ENCODE measurements at regions not wholly inside any gene's neighbourhood (a gene's known extent, or its start where the extent isn't known, plus 50 kb on each side); places are given as distances from the start of the nearest gene placed in this dataset.

DNA sequence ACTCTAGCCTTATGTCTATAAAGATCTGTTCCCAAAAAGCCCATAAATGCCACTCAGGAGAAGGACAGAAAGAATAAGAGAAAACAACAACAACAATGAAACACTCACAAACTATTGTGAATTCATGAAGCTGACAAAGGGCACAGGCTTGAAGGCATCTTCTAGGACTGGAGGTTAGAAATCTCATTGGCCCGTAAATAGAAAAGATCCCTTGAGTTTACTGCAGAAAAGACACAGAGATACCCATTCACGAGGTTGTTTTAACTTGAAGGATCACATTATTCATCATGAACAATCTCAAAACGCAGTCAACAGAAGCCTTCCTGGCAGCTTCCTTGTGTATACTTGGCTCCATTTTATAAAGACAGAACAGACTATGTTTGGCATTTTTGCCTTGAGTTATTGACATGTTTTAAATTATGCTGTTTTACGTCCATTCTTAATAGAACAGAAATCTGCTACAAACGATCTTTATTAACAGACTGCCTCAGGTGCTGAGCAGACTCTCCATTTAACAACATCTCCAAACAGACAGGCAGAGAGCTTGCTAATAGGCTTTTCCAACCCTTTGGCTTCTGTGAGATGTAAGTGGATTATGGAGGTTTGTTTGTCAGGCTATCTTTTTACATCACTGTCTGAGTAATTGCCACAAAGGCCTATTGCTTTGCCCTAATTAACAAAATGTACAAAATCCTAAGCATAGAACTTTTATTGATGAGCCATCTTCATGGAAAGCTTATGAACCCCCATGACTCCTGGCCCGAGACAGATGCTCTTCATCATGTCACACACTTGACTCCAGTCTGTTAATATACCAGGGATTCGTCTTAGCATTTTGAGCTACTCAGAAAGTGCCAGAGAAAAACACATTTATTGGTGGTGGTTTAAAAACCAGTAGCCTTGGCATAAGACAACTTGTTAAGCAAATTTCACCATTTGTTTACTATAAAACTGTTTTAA, 735.3 kb upstream of the ZNF608 start:
- H3K27me3 ChIP-seq = no peaks in the 10 kb centered on the region
- TF ChIP-seq, protein P1, sequence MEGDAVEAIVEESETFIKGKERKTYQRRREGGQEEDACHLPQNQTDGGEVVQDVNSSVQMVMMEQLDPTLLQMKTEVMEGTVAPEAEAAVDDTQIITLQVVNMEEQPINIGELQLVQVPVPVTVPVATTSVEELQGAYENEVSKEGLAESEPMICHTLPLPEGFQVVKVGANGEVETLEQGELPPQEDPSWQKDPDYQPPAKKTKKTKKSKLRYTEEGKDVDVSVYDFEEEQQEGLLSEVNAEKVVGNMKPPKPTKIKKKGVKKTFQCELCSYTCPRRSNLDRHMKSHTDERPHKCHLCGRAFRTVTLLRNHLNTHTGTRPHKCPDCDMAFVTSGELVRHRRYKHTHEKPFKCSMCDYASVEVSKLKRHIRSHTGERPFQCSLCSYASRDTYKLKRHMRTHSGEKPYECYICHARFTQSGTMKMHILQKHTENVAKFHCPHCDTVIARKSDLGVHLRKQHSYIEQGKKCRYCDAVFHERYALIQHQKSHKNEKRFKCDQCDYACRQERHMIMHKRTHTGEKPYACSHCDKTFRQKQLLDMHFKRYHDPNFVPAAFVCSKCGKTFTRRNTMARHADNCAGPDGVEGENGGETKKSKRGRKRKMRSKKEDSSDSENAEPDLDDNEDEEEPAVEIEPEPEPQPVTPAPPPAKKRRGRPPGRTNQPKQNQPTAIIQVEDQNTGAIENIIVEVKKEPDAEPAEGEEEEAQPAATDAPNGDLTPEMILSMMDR (IDR thresholded peaks at IDR 0.05; ENCODE audit: low read depth, low read length) = no peak
- peak; percentile 52 for DNase-seq
- no peak overlapping the region for H3K4me3 ChIP-seq (ENCODE audit: low read depth, low read length)
- H3K4me1 ChIP-seq = peaks cover 50% of the 10 kb centered on the region
- no peaks in the 10 kb centered on the region for H3K36me3 ChIP-seq
- no peaks in the 10 kb centered on the region for H3K9me3 ChIP-seq

DNA sequence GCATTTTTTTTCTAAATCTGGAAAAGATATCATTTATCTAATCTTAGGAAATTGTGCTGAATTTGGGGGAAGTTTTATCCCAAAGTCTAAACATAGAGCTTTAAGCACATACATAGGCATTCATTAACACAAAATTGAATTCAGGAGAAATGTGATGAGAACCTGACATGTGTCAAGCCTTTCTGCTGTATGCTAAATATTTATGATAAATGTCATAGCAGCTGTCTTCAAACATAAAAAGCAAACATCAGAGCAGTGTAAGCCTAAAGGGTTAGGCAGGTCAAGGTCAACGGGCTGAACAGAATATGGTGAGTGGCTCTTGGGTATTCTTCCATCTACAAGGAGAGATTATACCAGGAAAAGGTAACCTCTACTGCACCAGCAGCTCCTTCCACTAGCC, 737.2 kb upstream of the ZNF608 start:
- H3K4me3 ChIP-seq (ENCODE audit: low read depth, low read length) = no peak overlapping the region
- no peaks in the 10 kb centered on the region for H3K36me3 ChIP-seq
- no peaks in the 10 kb centered on the region for H3K9me3 ChIP-seq
- peaks cover 55% of the 10 kb centered on the region for H3K4me1 ChIP-seq
- TF ChIP-seq, protein P1 (IDR thresholded peaks at IDR 0.05; ENCODE audit: low read depth, low read length) = no peak
- no peak for DNase-seq
- H3K27me3 ChIP-seq = no peaks in the 10 kb centered on the region

DNA sequence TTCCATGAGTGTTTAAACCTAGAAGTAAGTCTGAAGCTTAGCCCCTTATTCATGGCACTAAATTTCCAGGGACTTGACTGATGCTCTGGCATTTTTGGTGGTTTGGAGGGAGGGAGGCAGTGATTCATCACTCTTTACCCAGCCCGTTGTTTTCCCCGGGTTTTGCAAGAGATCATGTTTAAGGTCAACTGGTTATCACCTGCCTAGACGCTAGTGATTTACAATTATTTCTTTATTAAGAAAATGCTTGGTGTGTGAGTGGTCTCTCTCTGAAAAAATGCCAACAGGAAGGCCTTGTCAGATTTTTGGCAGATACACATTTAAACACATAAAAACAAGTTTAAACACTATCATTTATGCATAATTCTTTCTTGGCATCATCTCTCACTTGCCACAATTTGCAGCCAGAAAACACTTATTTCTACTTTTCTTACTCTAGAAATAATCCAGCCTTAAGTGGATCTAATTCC, 737.9 kb upstream of the ZNF608 start:
- TF ChIP-seq, protein P1 (IDR thresholded peaks at IDR 0.05; ENCODE audit: low read depth, low read length) = no peak
- H3K4me1 ChIP-seq = peaks cover 55% of the 10 kb centered on the region
- H3K27me3 ChIP-seq = no peaks in the 10 kb centered on the region
- DNase-seq = peak; percentile 46
- no peaks in the 10 kb centered on the region for H3K9me3 ChIP-seq
- peak overlapping the region; percentile 12 for H3K4me3 ChIP-seq (ENCODE audit: low read depth, low read length)
- no peaks in the 10 kb centered on the region for H3K36me3 ChIP-seq

DNA sequence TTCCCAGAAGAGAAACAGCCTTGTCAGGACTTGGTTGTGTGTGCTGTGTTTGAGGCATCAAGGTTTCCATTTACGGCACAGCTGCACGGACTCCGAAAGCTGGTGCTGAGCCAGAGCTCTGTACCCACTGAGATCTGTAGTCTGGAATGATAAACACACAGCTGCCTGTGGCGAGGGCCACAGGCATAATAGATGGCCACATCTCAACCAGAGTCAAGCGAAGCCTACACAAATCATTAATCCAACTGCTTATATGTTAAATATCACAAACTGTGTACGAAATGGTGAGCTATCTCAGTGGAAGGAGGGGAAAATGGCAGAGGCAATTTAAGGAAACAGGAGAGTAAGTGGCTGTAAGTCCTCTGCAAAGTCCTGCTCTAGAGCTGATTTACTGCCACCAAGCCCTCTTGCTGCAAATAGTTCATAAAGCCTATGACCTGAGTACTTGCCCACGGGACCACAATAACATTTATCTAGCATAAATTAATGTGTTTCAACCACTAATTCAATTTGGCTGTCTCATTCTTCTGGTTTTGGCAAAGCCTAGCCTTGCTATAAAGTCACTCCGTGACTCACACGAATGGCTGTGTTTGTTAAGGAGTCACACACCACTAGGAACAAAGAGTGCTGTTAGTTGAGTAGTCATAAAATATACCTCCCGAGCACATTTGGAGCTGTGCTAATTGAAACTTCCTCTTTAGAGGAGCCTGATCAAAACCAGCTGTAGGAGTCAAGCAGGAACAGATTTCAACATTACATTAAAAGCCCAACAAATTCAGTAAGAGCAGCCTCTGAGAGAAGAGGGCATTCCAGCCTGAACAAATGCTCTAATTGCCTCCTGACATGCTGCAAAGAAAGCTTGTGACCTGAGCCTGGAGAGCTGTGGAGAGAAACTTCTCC, 738.6 kb upstream of the ZNF608 start:
- no peaks in the 10 kb centered on the region for H3K9me3 ChIP-seq
- DNase-seq = peak; percentile 87
- peaks cover 55% of the 10 kb centered on the region for H3K4me1 ChIP-seq
- H3K4me3 ChIP-seq (ENCODE audit: low read depth, low read length) = peak overlapping the region; percentile 26
- H3K27me3 ChIP-seq = no peaks in the 10 kb centered on the region
- H3K36me3 ChIP-seq = no peaks in the 10 kb centered on the region
- TF ChIP-seq, protein P1 (IDR thresholded peaks at IDR 0.05; ENCODE audit: low read depth, low read length) = no peak

DNA sequence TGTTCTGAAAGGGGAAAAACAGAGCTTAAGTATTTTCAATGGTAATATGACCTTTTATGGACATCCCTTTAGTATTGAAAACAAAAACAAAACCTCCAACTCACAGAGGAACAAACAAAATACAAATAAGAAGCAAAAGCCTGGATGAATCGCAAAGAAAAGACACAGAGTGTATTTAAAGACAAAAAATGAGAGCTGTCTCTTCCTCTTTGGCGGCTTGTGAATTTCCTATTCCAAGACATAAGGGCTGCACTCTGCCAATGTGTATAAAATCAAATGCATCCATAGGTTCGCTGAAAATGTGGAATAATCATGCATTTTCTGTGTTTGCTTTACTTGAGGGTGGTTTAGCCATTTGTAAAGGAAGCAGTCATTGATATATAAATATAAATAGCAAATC, 739.3 kb upstream of the ZNF608 start:
- TF ChIP-seq, protein P1 (IDR thresholded peaks at IDR 0.05; ENCODE audit: low read depth, low read length) = no peak
- H3K36me3 ChIP-seq = no peaks in the 10 kb centered on the region
- DNase-seq = no peak
- peaks cover 47% of the 10 kb centered on the region for H3K4me1 ChIP-seq
- no peaks in the 10 kb centered on the region for H3K27me3 ChIP-seq
- peak overlapping the region; percentile 26 for H3K4me3 ChIP-seq (ENCODE audit: low read depth, low read length)
- H3K9me3 ChIP-seq = no peaks in the 10 kb centered on the region
